ENCODE measurements at regions not wholly inside any gene's neighbourhood (a gene's known extent, or its start where the extent isn't known, plus 50 kb on each side); places are given as distances from the start of the nearest gene placed in this dataset.
"Not testable (repeated sequence)": the region's sequence is repeated elsewhere in the genome, so short reads cannot be mapped to it uniquely, and the experiment has no call there.

- TF ChIP-seq POLR2A (IDR thresholded peaks at IDR 0.05; ENCODE audit: low read length); GATA1 (IDR thresholded peaks at IDR 0.05; ENCODE audit: low read depth, low read length): not testable (repeated sequence)
Measured at GRCh38 chrX:144202726-144203125, 318.9 kb downstream of the UBE2NL start.
